OCI-M1 (cell line): ENCODE measurements at regions not wholly inside any gene's neighbourhood (a gene's known extent, or its start where the extent isn't known, plus 50 kb on each side); places are given as distances from the start of the nearest gene placed in this dataset.

Experiments used
- DNase-seq: peaks from one replicate; lab custom pipeline; 2025; lab: John Stamatoyannopoulos, UW

GRCh38 chr3:188064831-188065493 lies 89.0 kb upstream of the LPP start:
- DNase-seq = no peak

- DNase-seq = no peak
Observed at GRCh38 chr3:188066141-188066540, 87.8 kb upstream of the LPP start.

GRCh38 chr3:188067932-188068331 lies 86.0 kb upstream of the LPP start:
- no peak for DNase-seq

DNA sequence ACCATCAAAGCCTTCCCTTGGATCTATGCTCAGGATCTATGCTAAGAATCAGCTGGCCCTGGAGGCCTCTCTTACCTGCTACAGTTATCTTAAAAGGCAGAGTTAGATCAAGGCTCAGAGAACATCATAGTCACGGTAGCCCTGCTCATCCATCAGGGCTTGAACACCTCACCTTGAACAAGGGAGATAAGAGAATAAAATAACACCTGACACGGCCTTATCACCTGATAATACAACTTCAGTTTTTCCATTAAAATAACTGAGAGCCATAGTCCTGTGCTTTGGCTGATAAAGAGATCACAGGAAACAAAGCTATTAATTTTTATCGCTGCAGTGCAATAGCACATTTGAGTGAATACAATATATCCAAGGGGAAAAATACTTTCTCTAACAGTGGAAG lies 85.6 kb upstream of the LPP start:
- no peak for DNase-seq

GRCh38 chr3:188071636-188072035 lies 82.3 kb upstream of the LPP start:
- DNase-seq = no peak

GRCh38 chr3:188076176-188076575 lies 77.8 kb upstream of the LPP start:
- DNase-seq = no peak

- no peak for DNase-seq
Observed at GRCh38 chr3:188077160-188077799, 76.7 kb upstream of the LPP start.

DNA sequence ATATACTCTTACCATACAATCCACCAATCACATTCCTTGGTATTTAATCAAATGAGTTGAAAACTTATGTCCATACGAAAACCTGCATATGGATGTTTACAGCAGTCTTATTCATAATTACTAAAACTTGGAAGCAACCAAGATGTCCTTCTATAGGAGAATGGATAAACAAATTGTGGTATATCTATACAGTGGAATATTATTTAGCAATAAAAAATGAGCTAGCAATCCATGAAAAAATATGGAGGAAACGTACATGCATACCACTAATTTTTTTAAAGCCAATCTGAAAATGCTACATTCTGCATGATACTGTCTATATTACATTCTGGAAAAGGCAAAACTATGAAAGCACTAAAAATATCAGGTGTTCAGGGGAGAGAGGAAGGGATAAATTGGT lies 73.9 kb upstream of the LPP start:
- no peak for DNase-seq

- no peak for DNase-seq
Observed at GRCh38 chr3:188082031-188082430, 71.9 kb upstream of the LPP start.

- DNase-seq = no peak
Observed at GRCh38 chr3:188082450-188082849, 71.5 kb upstream of the LPP start.

- no peak for DNase-seq
Observed at GRCh38 chr3:188083011-188083410, 70.9 kb upstream of the LPP start.

GRCh38 chr3:188084752-188085583 lies 69.0 kb upstream of the LPP start:
- no peak for DNase-seq

DNA sequence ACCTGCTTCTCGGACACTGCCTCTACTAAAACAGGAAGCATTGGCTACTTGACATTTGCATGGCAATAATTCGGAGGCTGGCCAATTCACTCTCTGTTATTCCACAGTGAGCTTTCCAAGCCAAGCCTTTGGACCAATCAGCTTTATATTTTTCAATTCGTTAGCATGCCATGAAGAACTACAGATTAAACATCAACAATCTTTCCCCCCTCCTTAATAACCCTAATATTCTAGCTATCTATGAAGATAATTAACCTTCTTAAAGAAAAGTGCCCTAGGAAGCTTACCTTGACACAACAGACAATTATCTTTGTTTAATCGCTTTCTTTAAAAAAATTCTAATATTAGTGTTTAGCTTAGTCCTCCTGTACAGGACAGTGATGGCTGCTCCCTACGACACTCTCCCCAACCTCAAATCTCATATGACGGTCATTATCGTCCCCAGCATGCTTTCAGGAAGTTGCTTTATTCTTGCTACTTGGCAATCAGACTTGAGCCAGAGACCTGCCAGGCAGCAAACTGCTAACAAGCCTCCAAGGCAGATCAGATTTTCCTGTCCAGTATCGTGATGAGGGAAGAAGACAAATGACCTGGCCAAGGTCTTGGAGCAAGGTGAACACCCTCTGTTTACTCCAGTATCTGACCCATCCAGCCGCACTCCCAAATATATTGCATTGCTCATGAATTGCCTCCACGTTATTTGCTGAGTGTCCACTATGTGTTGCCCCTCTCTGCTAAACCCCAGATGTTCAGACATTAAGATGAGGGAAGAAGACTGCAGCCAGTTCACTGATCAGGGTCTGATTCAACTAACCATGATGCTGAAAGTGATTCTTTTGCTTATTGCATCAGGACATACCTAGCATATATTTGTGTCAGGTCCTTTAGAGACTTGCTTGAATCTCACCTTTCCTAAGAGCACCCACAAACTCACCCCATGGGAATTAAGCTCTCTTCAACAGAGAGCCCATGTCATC lies 68.1 kb upstream of the LPP start:
- no peak for DNase-seq

GRCh38 chr3:188088948-188089685 lies 64.8 kb upstream of the LPP start:
- DNase-seq = no peak

- DNase-seq = no peak
Observed at GRCh38 chr3:188090620-188091309, 63.2 kb upstream of the LPP start.

- no peak for DNase-seq
Observed at GRCh38 chr3:188091746-188092145, 62.2 kb upstream of the LPP start.

GRCh38 chr3:188092648-188093047 lies 61.3 kb upstream of the LPP start:
- DNase-seq = no peak

- no peak for DNase-seq
Observed at GRCh38 chr3:188095431-188095830, 58.5 kb upstream of the LPP start.

- peak; percentile 1 for DNase-seq
Observed at GRCh38 chr3:188097791-188098190, 56.2 kb upstream of the LPP start.

- no peak for DNase-seq
Observed at GRCh38 chr3:188099907-188100306, 54.0 kb upstream of the LPP start.
